ENCODE measurements at regions not wholly inside any gene's neighbourhood (a gene's known extent, or its start where the extent isn't known, plus 50 kb on each side); places are given as distances from the start of the nearest gene placed in this dataset.
"Not testable (repeated sequence)": the region's sequence is repeated elsewhere in the genome, so short reads cannot be mapped to it uniquely, and the experiment has no call there.

DNA sequence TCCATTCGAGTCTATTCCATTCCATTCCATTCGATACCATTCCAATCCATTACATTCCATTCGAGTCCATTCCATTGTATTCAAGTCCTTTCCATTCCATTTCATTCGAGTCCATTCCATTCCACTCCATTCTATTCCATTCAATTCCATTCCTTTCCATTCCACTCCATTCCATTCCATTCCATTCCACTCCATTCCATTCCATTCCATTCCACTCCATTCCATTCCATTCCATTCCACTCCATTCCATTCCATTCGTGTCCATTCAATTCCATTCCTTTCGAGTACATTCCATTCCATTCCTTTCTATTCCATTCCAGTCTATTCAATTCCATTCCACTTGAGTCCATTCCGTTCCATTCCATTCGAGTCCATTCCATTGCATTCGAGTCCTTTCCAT is 4805.2 kb upstream of the OR11H1 start:
- TF ChIP-seq TCF7 (IDR thresholded peaks at IDR 0.05; ENCODE audit: low read depth); SMARCC2 (IDR thresholded peaks at IDR 0.05); ZNF776 (CRISPR knock-in tag; IDR thresholded peaks at IDR 0.05): not testable (repeated sequence)
- TF ChIP-seq, protein P1, sequence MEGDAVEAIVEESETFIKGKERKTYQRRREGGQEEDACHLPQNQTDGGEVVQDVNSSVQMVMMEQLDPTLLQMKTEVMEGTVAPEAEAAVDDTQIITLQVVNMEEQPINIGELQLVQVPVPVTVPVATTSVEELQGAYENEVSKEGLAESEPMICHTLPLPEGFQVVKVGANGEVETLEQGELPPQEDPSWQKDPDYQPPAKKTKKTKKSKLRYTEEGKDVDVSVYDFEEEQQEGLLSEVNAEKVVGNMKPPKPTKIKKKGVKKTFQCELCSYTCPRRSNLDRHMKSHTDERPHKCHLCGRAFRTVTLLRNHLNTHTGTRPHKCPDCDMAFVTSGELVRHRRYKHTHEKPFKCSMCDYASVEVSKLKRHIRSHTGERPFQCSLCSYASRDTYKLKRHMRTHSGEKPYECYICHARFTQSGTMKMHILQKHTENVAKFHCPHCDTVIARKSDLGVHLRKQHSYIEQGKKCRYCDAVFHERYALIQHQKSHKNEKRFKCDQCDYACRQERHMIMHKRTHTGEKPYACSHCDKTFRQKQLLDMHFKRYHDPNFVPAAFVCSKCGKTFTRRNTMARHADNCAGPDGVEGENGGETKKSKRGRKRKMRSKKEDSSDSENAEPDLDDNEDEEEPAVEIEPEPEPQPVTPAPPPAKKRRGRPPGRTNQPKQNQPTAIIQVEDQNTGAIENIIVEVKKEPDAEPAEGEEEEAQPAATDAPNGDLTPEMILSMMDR (CRISPR knock-in tag; IDR thresholded peaks at IDR 0.05): not testable (repeated sequence)
